ENCODE measurements at regions not wholly inside any gene's neighbourhood (a gene's known extent, or its start where the extent isn't known, plus 50 kb on each side); places are given as distances from the start of the nearest gene placed in this dataset.
"Not testable (repeated sequence)": the region's sequence is repeated elsewhere in the genome, so short reads cannot be mapped to it uniquely, and the experiment has no call there.

- TF ChIP-seq EZH2 (optimal IDR thresholded peaks at IDR 0.05; ENCODE audit: low read depth, low read length) (no peak), CTCF (IDR thresholded peaks at IDR 0.05; ENCODE audit: low read length) (no peak), EZH2phosphoT487 (IDR thresholded peaks at IDR 0.05; ENCODE audit: low read length) (no peak)
- DNase-seq: no peak
- H3K79me2 ChIP-seq (ENCODE audit: low read length): no peaks in the 10 kb centered on the region
Observed at GRCh38 chr11:87501388-87501787, 463.7 kb downstream of the TMEM135 start.

GRCh38 chr11:87494936-87495335 is 457.2 kb downstream of the TMEM135 start:
- H3K9me3 ChIP-seq (replicated peaks; ENCODE audit: insufficient read depth, low read length); H3K9me2 ChIP-seq (replicated peaks; ENCODE audit: insufficient read depth, low read length); H2AFZ ChIP-seq (ENCODE audit: low read length); H3K4me3 ChIP-seq (ENCODE audit: low read length); DNase-seq; H3K27me3 ChIP-seq (replicated peaks; ENCODE audit: insufficient read depth, low read length); H3K27ac ChIP-seq (ENCODE audit: low read length); H3K4me2 ChIP-seq (ENCODE audit: low read depth, low read length); H3K4me1 ChIP-seq (ENCODE audit: low read length); H4K20me1 ChIP-seq (ENCODE audit: insufficient read depth, low read length); H3K9ac ChIP-seq (ENCODE audit: low read length); H3K79me2 ChIP-seq (ENCODE audit: low read length); H3K36me3 ChIP-seq (replicated peaks; ENCODE audit: insufficient read depth, low read length); H3F3A ChIP-seq (ENCODE audit: insufficient read depth, low read length): not testable (repeated sequence)

More at GRCh38 chr11:87501388-87501787, 463.7 kb downstream of the TMEM135 start:
- Histone ChIP-seq H3K9me3 (replicated peaks; ENCODE audit: insufficient read depth, low read length) (no peaks in the 10 kb centered on the region), H3K9me2 (replicated peaks; ENCODE audit: insufficient read depth, low read length) (no peaks in the 10 kb centered on the region), H3K4me2 (ENCODE audit: low read depth, low read length) (no peak overlapping the region), H3F3A (ENCODE audit: insufficient read depth, low read length) (no peaks in the 10 kb centered on the region), H4K20me1 (ENCODE audit: insufficient read depth, low read length) (no peaks in the 10 kb centered on the region), H3K36me3 (replicated peaks; ENCODE audit: insufficient read depth, low read length) (no peaks in the 10 kb centered on the region), H3K4me3 (ENCODE audit: low read length) (no peak overlapping the region), H2AFZ (ENCODE audit: low read length) (no peak overlapping the region), H3K9ac (ENCODE audit: low read length) (no peak overlapping the region), H3K27ac (ENCODE audit: low read length) (no peak overlapping the region), H3K27me3 (replicated peaks; ENCODE audit: insufficient read depth, low read length) (no peaks in the 10 kb centered on the region), H3K4me1 (ENCODE audit: low read length) (no peaks in the 10 kb centered on the region)

GRCh38 chr11:87494026-87494425 is 456.3 kb downstream of the TMEM135 start:
- not testable (repeated sequence) for H3K4me3 ChIP-seq (ENCODE audit: low read length); H3K36me3 ChIP-seq (replicated peaks; ENCODE audit: insufficient read depth, low read length); H3K4me2 ChIP-seq (ENCODE audit: low read depth, low read length); H3F3A ChIP-seq (ENCODE audit: insufficient read depth, low read length); H3K9me3 ChIP-seq (replicated peaks; ENCODE audit: insufficient read depth, low read length); H3K4me1 ChIP-seq (ENCODE audit: low read length); H3K27ac ChIP-seq (ENCODE audit: low read length); H4K20me1 ChIP-seq (ENCODE audit: insufficient read depth, low read length); H3K79me2 ChIP-seq (ENCODE audit: low read length); H3K27me3 ChIP-seq (replicated peaks; ENCODE audit: insufficient read depth, low read length); H3K9me2 ChIP-seq (replicated peaks; ENCODE audit: insufficient read depth, low read length); H2AFZ ChIP-seq (ENCODE audit: low read length); DNase-seq; H3K9ac ChIP-seq (ENCODE audit: low read length)

- H4K20me1 ChIP-seq (ENCODE audit: insufficient read depth, low read length): no peaks in the 10 kb centered on the region
- no peaks in the 10 kb centered on the region for H3K9me2 ChIP-seq (replicated peaks; ENCODE audit: insufficient read depth, low read length)
- no peak overlapping the region for H3K4me3 ChIP-seq (ENCODE audit: low read length)
- no peak overlapping the region for H2AFZ ChIP-seq (ENCODE audit: low read length)
- H3F3A ChIP-seq (ENCODE audit: insufficient read depth, low read length): no peaks in the 10 kb centered on the region
- TF ChIP-seq CTCF (IDR thresholded peaks at IDR 0.05; ENCODE audit: low read length) (no peak), EZH2 (optimal IDR thresholded peaks at IDR 0.05; ENCODE audit: low read depth, low read length) (no peak)
- H3K27me3 ChIP-seq (replicated peaks; ENCODE audit: insufficient read depth, low read length): no peaks in the 10 kb centered on the region
- no peak overlapping the region for H3K4me2 ChIP-seq (ENCODE audit: low read depth, low read length)
- H3K9me3 ChIP-seq (replicated peaks; ENCODE audit: insufficient read depth, low read length): no peaks in the 10 kb centered on the region
- no peaks in the 10 kb centered on the region for H3K79me2 ChIP-seq (ENCODE audit: low read length)
- H3K9ac ChIP-seq (ENCODE audit: low read length): no peak overlapping the region
- H3K36me3 ChIP-seq (replicated peaks; ENCODE audit: insufficient read depth, low read length): no peaks in the 10 kb centered on the region
- H3K27ac ChIP-seq (ENCODE audit: low read length): no peak overlapping the region
- no peaks in the 10 kb centered on the region for H3K4me1 ChIP-seq (ENCODE audit: low read length)
- no peak for DNase-seq
Observed at GRCh38 chr11:87493516-87493915, 455.8 kb downstream of the TMEM135 start.

Data from MM.1S (cell line).